ENCODE measurements at regions not wholly inside any gene's neighbourhood (a gene's known extent, or its start where the extent isn't known, plus 50 kb on each side); places are given as distances from the start of the nearest gene placed in this dataset.
A peak's percentile ranks its signal among the peaks of the same experiment; 100 is the strongest.

- TF ChIP-seq, protein P1, sequence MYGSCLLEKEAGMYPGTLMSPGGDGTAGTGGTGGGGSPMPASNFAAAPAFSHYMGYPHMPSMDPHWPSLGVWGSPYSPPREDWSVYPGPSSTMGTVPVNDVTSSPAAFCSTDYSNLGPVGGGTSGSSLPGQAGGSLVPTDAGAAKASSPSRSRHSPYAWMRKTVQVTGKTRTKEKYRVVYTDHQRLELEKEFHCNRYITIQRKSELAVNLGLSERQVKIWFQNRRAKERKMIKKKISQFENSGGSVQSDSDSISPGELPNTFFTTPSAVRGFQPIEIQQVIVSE (CRISPR knock-in tag; IDR thresholded peaks at IDR 0.05; ENCODE audit: borderline replicate concordance): no peak
- TF ChIP-seq PRDM15 (CRISPR knock-in tag; IDR thresholded peaks at IDR 0.05): no peak
- TF ChIP-seq SP1 (CRISPR knock-in tag; conservative IDR thresholded peaks at IDR 0.05): no peak
- TF ChIP-seq ZNF317 (CRISPR knock-in tag; IDR thresholded peaks at IDR 0.05; ENCODE audit: borderline replicate concordance, low read depth): no peak
- TF ChIP-seq NR2C2 (CRISPR knock-in tag; IDR thresholded peaks at IDR 0.05): no peak
- no peak for TF ChIP-seq ATF1 (CRISPR knock-in tag; IDR thresholded peaks at IDR 0.05)
- TF ChIP-seq, protein P2, sequence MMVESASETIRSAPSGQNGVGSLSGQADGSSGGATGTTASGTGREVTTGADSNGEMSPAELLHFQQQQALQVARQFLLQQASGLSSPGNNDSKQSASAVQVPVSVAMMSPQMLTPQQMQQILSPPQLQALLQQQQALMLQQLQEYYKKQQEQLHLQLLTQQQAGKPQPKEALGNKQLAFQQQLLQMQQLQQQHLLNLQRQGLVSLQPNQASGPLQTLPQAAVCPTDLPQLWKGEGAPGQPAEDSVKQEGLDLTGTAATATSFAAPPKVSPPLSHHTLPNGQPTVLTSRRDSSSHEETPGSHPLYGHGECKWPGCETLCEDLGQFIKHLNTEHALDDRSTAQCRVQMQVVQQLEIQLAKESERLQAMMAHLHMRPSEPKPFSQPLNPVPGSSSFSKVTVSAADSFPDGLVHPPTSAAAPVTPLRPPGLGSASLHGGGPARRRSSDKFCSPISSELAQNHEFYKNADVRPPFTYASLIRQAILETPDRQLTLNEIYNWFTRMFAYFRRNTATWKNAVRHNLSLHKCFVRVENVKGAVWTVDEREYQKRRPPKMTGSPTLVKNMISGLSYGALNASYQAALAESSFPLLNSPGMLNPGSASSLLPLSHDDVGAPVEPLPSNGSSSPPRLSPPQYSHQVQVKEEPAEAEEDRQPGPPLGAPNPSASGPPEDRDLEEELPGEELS (CRISPR knock-in tag; IDR thresholded peaks at IDR 0.05): no peak
- no peak for TF ChIP-seq AR (CRISPR knock-in tag; IDR thresholded peaks at IDR 0.05)
- no peak for TF ChIP-seq ETV6 (CRISPR knock-in tag; IDR thresholded peaks at IDR 0.05)
- no peak for TF ChIP-seq TEAD4 (CRISPR knock-in tag; IDR thresholded peaks at IDR 0.05)
- no peak for TF ChIP-seq ZNF423 (CRISPR knock-in tag; IDR thresholded peaks at IDR 0.05)
- TF ChIP-seq RORB (CRISPR knock-in tag; IDR thresholded peaks at IDR 0.05): no peak
- TF ChIP-seq E2F4 (CRISPR knock-in tag; IDR thresholded peaks at IDR 0.05; ENCODE audit: borderline replicate concordance, low read depth): no peak
- TF ChIP-seq KAT7 (CRISPR knock-in tag; IDR thresholded peaks at IDR 0.05; ENCODE audit: borderline replicate concordance): no peak
These were observed 249.8 kb downstream of the VRK1 start (continued) for GRCh38 chr14:97046967-97047366.

GRCh38 chr14:97052001-97052400 is 254.8 kb downstream of the VRK1 start:
- no peak overlapping the region for H3K4me3 Mint-ChIP-seq
- no peak for ATAC-seq
- H3K4me1 Mint-ChIP-seq: peaks cover 14% of the 10 kb centered on the region
- ChIA-PET CTCF (no interaction called here), POLR2A (no interaction called here)
- H3K9me3 Mint-ChIP-seq: no peaks in the 10 kb centered on the region
- H3K27ac Mint-ChIP-seq: no peak overlapping the region
- no peaks in the 10 kb centered on the region for H3K36me3 Mint-ChIP-seq
- TF ChIP-seq GRHL2 (CRISPR knock-in tag; IDR thresholded peaks at IDR 0.05; ENCODE audit: insufficient replicate concordance, severe bottlenecking) (no peak), SMAD4 (CRISPR knock-in tag; IDR thresholded peaks at IDR 0.05) (no peak), NFE2L1 (CRISPR knock-in tag; IDR thresholded peaks at IDR 0.05) (0 out of 2 replicates have a peak, but pooled peaks have one; percentile 32)
- H3K27me3 Mint-ChIP-seq (ENCODE audit: low read depth): no peaks in the 10 kb centered on the region
- DNase-seq (ENCODE audit: low spot score): no peak

Measured in WTC11 (cell line).